ENCODE measurements at regions not wholly inside any gene's neighbourhood (a gene's known extent, or its start where the extent isn't known, plus 50 kb on each side); places are given as distances from the start of the nearest gene placed in this dataset.
"Not testable (repeated sequence)": the region's sequence is repeated elsewhere in the genome, so short reads cannot be mapped to it uniquely, and the experiment has no call there.

DNA sequence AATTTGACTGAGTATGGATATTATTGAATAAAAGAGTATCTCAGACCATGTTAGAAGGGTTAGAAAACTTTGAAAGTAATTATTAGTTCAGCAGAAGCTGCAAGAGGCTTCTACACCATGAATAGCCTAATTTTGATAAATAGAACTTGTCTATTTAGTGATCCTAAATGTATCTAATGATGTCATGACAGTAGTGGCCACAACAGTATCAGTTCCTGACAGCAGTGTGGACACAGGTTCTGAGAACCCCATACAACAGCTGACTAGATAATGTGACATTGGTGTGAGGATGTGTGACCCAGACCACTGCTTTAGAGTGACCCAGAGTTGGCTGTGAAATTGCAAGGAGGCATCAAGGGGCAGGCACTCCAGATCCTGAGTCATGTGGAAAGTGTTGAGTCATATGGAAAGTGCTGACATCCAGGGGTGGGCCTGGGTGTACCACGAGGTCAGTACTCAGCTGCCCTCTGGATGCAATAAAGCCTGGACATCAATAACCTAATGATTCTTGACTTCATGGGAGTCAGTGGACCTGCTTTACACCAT lies 754.7 kb downstream of the DHX35 start:
- no peak for DNase-seq

DNA sequence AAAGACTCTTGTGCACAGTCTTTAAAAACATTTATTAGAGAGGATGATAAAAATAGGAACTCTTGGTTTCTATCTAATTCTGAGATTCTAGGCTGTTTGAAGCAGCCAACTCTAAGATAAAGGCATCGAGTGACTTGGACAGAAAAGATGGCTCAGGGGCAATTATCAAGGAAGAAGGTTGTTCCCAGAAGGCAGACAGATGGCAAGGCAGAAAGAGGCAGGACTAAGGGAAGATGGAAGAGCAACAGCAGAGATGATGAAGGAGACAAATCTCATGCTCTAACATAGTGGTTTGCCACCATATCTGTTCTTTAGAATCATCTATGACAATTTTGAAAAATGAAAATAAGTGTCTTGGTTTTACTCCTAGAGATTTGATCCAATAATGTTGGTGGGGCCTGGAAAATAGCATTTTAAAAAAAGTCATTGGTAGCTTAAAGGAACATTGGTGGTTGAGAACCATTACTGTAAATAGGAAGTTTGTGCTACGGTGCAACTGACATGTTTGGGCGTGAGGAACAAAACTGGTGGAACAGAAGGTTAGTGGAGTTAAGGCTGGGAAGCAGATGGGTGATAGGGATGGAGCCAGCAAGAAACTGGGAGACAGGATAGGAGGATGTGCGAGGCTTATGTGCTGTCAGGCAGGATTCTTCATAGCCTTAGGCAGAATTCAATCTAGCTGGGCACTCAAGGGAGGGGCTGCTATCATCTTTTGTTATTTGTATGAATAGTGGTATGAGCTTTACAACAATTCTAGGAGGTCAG lies 751.1 kb downstream of the DHX35 start:
- DNase-seq: no peak

GRCh38 chr20:39706184-39706663 lies 744.1 kb downstream of the DHX35 start:
- DNase-seq: no peak

- DNase-seq: no peak
Observed at GRCh38 chr20:39705032-39705431, 742.9 kb downstream of the DHX35 start.

- DNase-seq: not testable (repeated sequence)
Observed at GRCh38 chr20:39703357-39703756, 741.2 kb downstream of the DHX35 start.

DNA sequence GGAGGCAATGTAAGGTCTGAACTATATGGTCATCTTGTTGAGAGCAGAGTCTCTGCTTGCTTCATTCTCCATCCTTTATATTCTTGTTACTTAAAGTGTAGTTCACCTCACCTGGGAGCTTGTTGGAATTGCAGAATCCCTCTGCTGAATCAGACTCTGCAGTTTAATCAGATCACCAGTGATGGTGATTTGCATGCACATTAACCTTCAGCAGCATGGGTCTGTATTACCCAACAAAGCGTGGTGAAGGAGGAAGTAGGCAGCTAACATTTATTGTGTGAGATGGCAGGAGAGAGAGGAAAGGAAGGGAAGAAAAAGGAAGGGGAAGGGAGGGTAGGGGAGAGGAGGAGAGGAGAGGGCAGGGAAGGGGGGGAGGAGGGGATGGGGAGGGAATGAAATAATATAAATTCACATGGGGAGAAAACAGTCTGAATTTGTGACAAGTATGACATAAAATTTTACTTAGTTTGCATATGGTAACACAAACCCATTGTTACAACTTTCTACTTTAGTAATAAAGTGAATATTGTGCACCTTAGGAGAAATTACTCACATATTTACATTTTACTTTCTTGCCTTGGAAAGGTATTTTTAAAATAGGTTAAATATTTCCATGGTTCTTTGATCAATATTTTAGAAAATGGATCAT lies 740.7 kb downstream of the DHX35 start:
- no peak for DNase-seq

DNA sequence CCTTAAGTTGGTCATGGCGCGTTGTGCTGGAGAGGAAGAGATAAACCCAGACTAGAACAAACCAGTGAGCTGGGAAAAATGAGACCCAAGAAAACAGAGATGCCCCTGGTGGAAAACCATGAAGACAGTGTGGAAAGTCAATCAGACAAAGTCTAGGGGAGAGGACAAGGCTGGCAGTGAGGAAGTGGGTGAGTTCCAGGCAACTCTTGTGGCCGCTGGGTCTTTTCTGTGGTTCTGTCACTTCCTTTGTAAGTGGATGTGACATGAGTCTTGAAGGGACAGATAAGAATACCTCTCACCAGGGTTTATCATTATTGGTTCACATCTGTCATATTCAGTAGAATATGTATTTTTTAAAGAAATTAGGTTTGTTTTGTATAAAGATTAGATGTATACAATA lies 738.4 kb downstream of the DHX35 start:
- DNase-seq: no peak

DNA sequence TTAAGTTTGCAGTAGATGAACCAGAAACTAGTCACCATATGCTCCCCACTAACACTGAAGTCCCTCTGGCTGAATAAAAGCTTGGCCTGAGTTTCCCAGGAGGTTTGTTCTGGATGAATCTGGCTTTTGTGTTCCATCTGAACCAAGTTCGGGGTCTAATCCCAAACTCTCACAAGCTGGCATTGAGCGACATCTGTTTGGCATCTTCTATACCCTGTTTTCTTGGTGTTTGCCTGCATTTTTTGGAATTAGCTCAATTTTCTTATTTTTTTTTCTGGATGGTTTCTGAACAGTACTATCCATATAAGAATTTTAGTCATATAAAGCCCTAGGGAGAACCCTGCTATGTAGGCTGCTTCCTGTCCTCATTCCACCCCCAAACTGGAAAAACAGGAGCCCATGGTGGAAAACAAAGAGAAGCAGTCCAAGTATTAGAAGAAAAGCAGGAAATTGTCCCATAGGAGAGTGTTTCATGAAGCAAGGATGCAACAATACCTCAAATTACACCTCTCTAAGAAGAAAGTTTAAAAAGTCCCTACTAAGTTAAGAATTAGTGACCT lies 737.1 kb downstream of the DHX35 start:
- DNase-seq: no peak

DNA sequence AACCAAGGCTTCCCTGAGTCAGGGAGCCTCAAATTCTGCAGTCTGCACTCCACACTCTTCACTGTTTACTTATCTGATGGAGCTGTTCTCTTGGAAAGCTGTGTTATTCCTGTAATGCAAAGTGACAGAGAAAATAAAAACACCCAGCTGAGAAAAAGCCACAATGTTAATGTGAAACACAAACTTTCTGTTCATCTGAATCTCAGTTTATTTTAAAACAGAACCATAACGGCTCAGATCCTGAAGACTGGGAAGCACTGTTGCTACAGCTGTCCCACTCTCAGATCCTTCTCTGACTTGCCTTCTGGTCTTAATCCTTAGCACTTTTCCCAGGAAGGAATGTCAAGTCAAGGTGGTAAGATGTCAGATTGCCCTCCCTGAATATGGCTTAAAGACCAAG lies 736.6 kb downstream of the DHX35 start:
- DNase-seq: no peak

- DNase-seq: no peak
Observed at GRCh38 chr20:39691151-39691862, 729.2 kb downstream of the DHX35 start.

DNA sequence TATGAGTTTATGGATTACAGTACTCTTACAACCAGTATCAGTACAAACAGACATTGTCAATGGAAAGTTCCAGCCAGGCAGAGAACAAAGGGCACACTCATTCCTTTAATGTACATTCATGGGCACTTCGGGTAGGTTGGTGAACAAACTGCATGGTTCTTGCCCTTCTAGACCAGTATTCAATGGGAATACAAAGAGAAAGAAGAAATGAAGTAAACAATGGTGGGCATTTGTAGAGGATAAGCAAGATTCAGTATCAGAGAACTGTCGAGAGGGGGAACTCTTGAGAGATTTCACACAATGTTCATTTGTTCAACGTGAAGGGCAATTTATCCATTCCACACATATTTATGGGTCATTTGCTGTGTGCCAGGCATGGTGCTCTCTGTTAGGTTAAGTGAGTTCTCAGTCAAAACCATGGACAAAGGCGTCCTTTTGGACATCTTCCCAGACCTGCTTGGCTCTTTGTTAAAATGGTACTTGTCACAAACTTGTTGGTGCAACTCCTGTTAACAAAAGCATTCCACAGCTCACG lies 714.8 kb downstream of the DHX35 start:
- no peak for DNase-seq

DNA sequence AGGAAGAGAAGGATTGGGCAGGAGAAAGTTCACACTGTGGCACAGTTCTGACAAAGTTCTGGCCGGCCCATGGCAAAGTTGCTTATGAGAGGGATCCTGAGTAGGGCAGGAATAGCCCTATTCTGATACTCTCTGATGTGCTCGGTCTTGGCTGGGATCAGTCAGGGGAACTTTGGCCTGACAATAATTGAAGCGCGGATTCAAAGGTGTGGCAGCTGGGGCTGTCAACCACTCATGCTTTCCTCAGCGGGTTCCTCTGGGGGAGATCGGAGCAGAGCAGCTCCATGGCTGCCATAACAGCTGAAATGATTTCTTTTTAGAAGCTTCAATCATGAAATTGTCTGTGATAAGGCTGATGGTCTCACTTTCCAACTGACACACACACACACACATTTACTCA lies 714.1 kb downstream of the DHX35 start:
- DNase-seq: no peak

GRCh38 chr20:39674842-39675241 lies 712.7 kb downstream of the DHX35 start:
- DNase-seq: no peak

GRCh38 chr20:39670988-39671387 lies 708.8 kb downstream of the DHX35 start:
- no peak for DNase-seq

- DNase-seq: no peak
Observed at GRCh38 chr20:39669659-39670058, 707.5 kb downstream of the DHX35 start.

DNA sequence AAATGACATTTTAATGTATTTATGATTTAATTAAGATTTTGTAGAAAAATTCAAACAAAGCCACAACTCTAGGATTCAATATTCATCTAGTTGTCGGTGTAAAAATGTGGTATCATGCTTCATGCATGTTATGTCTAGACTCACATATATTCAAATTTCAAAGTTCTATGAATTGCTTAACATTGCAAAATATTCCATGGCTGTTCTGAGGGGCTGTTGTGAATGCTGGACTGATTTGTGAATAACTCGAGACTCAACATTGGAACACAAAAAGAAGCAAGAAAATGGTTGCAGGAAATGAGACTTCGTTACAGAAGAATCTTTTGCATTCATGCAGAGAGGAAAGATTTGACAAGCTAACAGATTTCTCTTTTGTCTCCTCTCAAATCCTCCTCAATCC lies 705.9 kb downstream of the DHX35 start:
- DNase-seq: no peak

DNA sequence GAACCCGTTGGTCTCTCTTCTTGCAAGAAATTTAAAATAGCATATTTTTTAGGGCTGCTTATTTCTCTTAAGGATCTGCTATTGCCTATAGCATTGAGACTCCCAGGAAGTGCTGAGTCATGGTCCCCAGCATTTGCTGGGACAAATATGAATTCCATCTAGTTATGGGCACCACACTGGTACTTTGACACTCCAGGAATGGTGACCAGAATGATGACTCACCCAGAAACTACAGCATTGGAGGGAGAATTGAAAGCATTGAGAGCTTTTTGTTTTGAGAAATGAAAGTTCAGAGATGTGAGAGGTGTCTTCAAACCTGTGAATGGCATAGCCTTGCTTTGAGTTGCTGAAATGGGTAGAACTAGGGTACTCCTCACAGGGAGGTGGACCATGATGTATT lies 699.7 kb downstream of the DHX35 start:
- DNase-seq: no peak

- DNase-seq: no peak
Observed at GRCh38 chr20:39660965-39661364, 698.8 kb downstream of the DHX35 start.

DNA sequence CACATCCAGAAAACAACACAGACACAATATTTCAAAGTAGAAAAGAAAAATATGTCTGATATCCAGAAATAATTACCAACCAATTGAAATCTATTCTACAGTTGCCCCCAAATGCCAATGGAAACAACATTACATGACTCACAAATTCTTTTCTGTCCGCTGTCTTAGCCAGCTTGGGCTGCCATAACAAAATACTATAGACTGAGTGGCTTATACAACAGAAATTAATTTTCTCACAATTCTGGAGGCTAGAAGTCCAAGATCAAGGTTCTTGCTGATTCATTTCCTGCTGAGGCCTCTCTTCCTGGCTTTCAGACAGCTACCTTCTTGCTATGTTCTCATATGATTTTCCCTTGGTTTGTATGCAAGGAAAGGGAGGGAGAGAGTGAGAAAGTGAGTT lies 698.1 kb downstream of the DHX35 start:
- DNase-seq: no peak

- DNase-seq: no peak
Observed at GRCh38 chr20:39658662-39659409, 696.7 kb downstream of the DHX35 start.

DNA sequence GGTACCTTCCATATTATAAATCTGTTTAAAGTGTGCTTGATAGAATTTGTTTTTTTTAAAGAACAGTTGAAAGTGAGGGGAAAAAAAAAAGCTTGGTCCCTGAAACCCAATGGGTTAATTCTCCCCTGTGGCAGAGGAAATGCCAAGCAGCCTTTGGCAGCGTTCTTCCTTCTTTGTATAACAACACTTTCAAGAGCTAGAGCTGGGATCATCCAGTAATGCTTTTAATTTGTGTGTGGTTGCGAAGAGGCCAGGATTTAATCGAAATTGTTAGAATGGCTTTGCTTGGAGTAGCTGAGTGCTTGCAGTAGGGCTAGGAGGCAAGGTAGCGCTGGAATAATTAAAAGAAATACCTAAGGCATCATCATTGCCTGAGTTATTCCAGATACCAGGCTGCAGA lies 692.0 kb downstream of the DHX35 start:
- DNase-seq: no peak

DNA sequence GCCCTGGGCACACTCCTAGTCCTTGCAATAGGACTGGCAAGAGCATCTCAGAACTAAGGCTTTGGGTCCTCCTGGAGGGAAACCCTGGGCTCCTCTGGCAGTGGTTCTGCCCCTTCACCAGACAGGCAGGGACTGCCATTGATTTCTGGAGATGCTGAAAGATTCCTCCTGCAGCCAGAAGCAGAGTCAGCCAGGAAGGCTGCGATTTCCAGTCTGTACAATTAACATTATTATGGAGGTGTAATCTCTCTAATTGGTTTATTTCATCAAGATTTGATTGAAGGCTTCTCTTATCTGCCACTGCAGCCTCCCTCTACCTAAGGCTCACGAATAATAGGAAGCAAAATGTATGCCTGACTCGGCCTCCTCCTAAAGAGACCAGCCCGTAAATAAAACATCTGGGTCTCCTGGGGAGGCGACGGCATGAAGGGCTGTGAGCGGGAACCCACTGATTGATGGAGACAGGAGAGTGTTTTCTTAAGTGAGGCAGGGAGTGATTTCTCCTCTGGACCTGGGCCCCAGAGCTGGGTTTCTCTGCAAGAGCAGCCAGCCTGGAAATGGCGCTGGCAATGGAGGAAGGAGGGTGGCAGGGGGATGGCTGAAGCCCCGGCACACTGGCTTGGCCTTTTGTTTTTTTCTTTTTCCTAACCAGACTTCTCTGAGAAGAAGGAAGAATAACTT lies 689.6 kb downstream of the DHX35 start:
- no peak for DNase-seq

Data from AML-193 (cell line).